Activated naive CD8-positive, alpha-beta T cell treated with anti-CD3 and anti-CD28 coated beads, Interleukin-2, amount 50 U/mL, for 24 hours (primary cell): ENCODE measurements at regions not wholly inside any gene's neighbourhood (a gene's known extent, or its start where the extent isn't known, plus 50 kb on each side); places are given as distances from the start of the nearest gene placed in this dataset.

ENCODE experiments used
- ATAC-seq: fragments of 150-1000 bp; cut with Tn5 transposase; one replicate; pipeline ENCODE4 v1.10.0; 2021
- DNase-seq: peaks from one replicate; pipeline ENCODE4 v3.0.0; 2021
- H3K27ac Mint-ChIP-seq: one replicate; pipeline ENCODE4 v1.8.0; 2021; ENCODE audit warnings: mild to moderate bottlenecking, mixed read lengths
- H3K27me3 Mint-ChIP-seq: one replicate; pipeline ENCODE4 v1.8.0; 2021; ENCODE audit warnings: mixed read lengths
- H3K36me3 Mint-ChIP-seq: one replicate; pipeline ENCODE4 v1.8.0; 2021; ENCODE audit warnings: low read depth, mixed read lengths
- H3K4me1 Mint-ChIP-seq: one replicate; pipeline ENCODE4 v1.8.0; 2021; ENCODE audit warnings: mixed read lengths
- H3K4me3 Mint-ChIP-seq: one replicate; pipeline ENCODE4 v1.8.0; 2021; ENCODE audit warnings: mild to moderate bottlenecking, moderate library complexity, mixed read lengths
- H3K9me3 Mint-ChIP-seq: one replicate; pipeline ENCODE4 v1.8.0; 2021; ENCODE audit warnings: mixed read lengths

- no peak for DNase-seq
- no peak for ATAC-seq
- H3K27ac Mint-ChIP-seq, result no peak overlapping the region
- peaks cover 2% of the 10 kb centered on the region for H3K27me3 Mint-ChIP-seq
- no peaks in the 10 kb centered on the region for H3K36me3 Mint-ChIP-seq
- no peaks in the 10 kb centered on the region for H3K4me1 Mint-ChIP-seq
- H3K9me3 Mint-ChIP-seq, result peaks cover 3% of the 10 kb centered on the region
- no peak overlapping the region for H3K4me3 Mint-ChIP-seq
These were observed 111.4 kb downstream of the SOX11 start for GRCh38 chr2:5803547-5803946.

- ATAC-seq, result no peak
- no peak for DNase-seq
- H3K4me3 Mint-ChIP-seq, result no peak overlapping the region
- H3K27me3 Mint-ChIP-seq, result no peaks in the 10 kb centered on the region
- H3K9me3 Mint-ChIP-seq, result peaks cover 6% of the 10 kb centered on the region
- H3K27ac Mint-ChIP-seq, result no peak overlapping the region
- H3K4me1 Mint-ChIP-seq, result no peaks in the 10 kb centered on the region
- H3K36me3 Mint-ChIP-seq, result no peaks in the 10 kb centered on the region
These were observed 126.9 kb downstream of the SOX11 start for GRCh38 chr2:5818961-5819600.

GRCh38 chr2:5824126-5824525, 131.9 kb downstream of the SOX11 start:
- no peak for DNase-seq
- no peak for ATAC-seq
- H3K27me3 Mint-ChIP-seq, result no peaks in the 10 kb centered on the region
- no peaks in the 10 kb centered on the region for H3K36me3 Mint-ChIP-seq
- H3K9me3 Mint-ChIP-seq, result peaks cover 6% of the 10 kb centered on the region
- H3K4me3 Mint-ChIP-seq, result no peak overlapping the region
- H3K27ac Mint-ChIP-seq, result no peak overlapping the region
- no peaks in the 10 kb centered on the region for H3K4me1 Mint-ChIP-seq

GRCh38 chr2:5825686-5826085, 133.5 kb downstream of the SOX11 start:
- no peaks in the 10 kb centered on the region for H3K27me3 Mint-ChIP-seq
- no peaks in the 10 kb centered on the region for H3K4me1 Mint-ChIP-seq
- H3K4me3 Mint-ChIP-seq, result no peak overlapping the region
- no peak overlapping the region for H3K27ac Mint-ChIP-seq
- H3K9me3 Mint-ChIP-seq, result peaks cover 6% of the 10 kb centered on the region
- DNase-seq (no peak), ATAC-seq (no peak)
- no peaks in the 10 kb centered on the region for H3K36me3 Mint-ChIP-seq

- H3K27ac Mint-ChIP-seq, result no peak overlapping the region
- ATAC-seq, result no peak
These were observed 134.9 kb downstream of the SOX11 start for GRCh38 chr2:5826979-5827655.

GRCh38 chr2:5834501-5834900, 142.3 kb downstream of the SOX11 start:
- no peak overlapping the region for H3K27ac Mint-ChIP-seq

More at GRCh38 chr2:5826979-5827655, 134.9 kb downstream of the SOX11 start:
- Mint-ChIP-seq H3K9me3 (peaks cover 6% of the 10 kb centered on the region), H3K4me1 (no peaks in the 10 kb centered on the region), H3K27me3 (no peaks in the 10 kb centered on the region), H3K36me3 (no peaks in the 10 kb centered on the region), H3K4me3 (no peak overlapping the region)
- DNase-seq, result no peak

GRCh38 chr2:5839550-5839949, 147.4 kb downstream of the SOX11 start:
- ATAC-seq, result no peak
- Mint-ChIP-seq H3K9me3 (peaks cover 3% of the 10 kb centered on the region), H3K4me3 (no peak overlapping the region), H3K27ac (no peak overlapping the region), H3K4me1 (no peaks in the 10 kb centered on the region), H3K27me3 (no peaks in the 10 kb centered on the region), H3K36me3 (no peaks in the 10 kb centered on the region)
- no peak for DNase-seq

More at GRCh38 chr2:5834501-5834900, 142.3 kb downstream of the SOX11 start:
- no peaks in the 10 kb centered on the region for H3K27me3 Mint-ChIP-seq
- H3K4me1 Mint-ChIP-seq, result no peaks in the 10 kb centered on the region
- no peak overlapping the region for H3K4me3 Mint-ChIP-seq
- no peak for ATAC-seq
- no peaks in the 10 kb centered on the region for H3K36me3 Mint-ChIP-seq
- H3K9me3 Mint-ChIP-seq, result no peaks in the 10 kb centered on the region
- DNase-seq, result no peak

GRCh38 chr2:5841126-5841525, 148.9 kb downstream of the SOX11 start:
- Mint-ChIP-seq H3K36me3 (no peaks in the 10 kb centered on the region), H3K9me3 (peaks cover 3% of the 10 kb centered on the region), H3K27me3 (no peaks in the 10 kb centered on the region), H3K27ac (no peak overlapping the region), H3K4me1 (no peaks in the 10 kb centered on the region), H3K4me3 (no peak overlapping the region)
- ATAC-seq, result no peak
- no peak for DNase-seq

GRCh38 chr2:5842326-5842725, 150.1 kb downstream of the SOX11 start:
- Mint-ChIP-seq H3K4me3 (no peak overlapping the region), H3K4me1 (no peaks in the 10 kb centered on the region), H3K27me3 (no peaks in the 10 kb centered on the region), H3K36me3 (no peaks in the 10 kb centered on the region), H3K9me3 (peaks cover 3% of the 10 kb centered on the region), H3K27ac (no peak overlapping the region)
- ATAC-seq (no peak), DNase-seq (no peak)

- no peaks in the 10 kb centered on the region for H3K36me3 Mint-ChIP-seq
- no peak for DNase-seq
- no peak for ATAC-seq
These were observed 153.7 kb downstream of the SOX11 start for GRCh38 chr2:5845798-5846330.

GRCh38 chr2:5846881-5847280, 154.7 kb downstream of the SOX11 start:
- DNase-seq (no peak), ATAC-seq (no peak)
- Mint-ChIP-seq H3K27ac (no peak overlapping the region), H3K4me3 (no peak overlapping the region), H3K27me3 (no peaks in the 10 kb centered on the region), H3K4me1 (no peaks in the 10 kb centered on the region), H3K9me3 (peaks cover 3% of the 10 kb centered on the region), H3K36me3 (no peaks in the 10 kb centered on the region)

More at GRCh38 chr2:5845798-5846330, 153.7 kb downstream of the SOX11 start:
- H3K9me3 Mint-ChIP-seq, result peaks cover 3% of the 10 kb centered on the region
- no peak overlapping the region for H3K27ac Mint-ChIP-seq
- H3K4me3 Mint-ChIP-seq, result no peak overlapping the region
- no peaks in the 10 kb centered on the region for H3K27me3 Mint-ChIP-seq
- no peaks in the 10 kb centered on the region for H3K4me1 Mint-ChIP-seq

- ATAC-seq, result no peak
- H3K36me3 Mint-ChIP-seq, result no peaks in the 10 kb centered on the region
- H3K4me3 Mint-ChIP-seq, result no peak overlapping the region
- H3K27ac Mint-ChIP-seq, result no peak overlapping the region
- no peaks in the 10 kb centered on the region for H3K4me1 Mint-ChIP-seq
- no peak for DNase-seq
- H3K27me3 Mint-ChIP-seq, result no peaks in the 10 kb centered on the region
- peaks cover 5% of the 10 kb centered on the region for H3K9me3 Mint-ChIP-seq
These were observed 157.4 kb downstream of the SOX11 start for GRCh38 chr2:5849562-5849961.

- ATAC-seq (no peak), DNase-seq (no peak)
- H3K4me3 Mint-ChIP-seq, result no peak overlapping the region
- H3K36me3 Mint-ChIP-seq, result no peaks in the 10 kb centered on the region
- H3K27me3 Mint-ChIP-seq, result no peaks in the 10 kb centered on the region
- peaks cover 5% of the 10 kb centered on the region for H3K9me3 Mint-ChIP-seq
- H3K4me1 Mint-ChIP-seq, result no peaks in the 10 kb centered on the region
- H3K27ac Mint-ChIP-seq, result no peak overlapping the region
These were observed 159.2 kb downstream of the SOX11 start for GRCh38 chr2:5851410-5851809.

GRCh38 chr2:5854797-5855196, 162.6 kb downstream of the SOX11 start:
- DNase-seq (no peak), ATAC-seq (no peak)
- peaks cover 5% of the 10 kb centered on the region for H3K9me3 Mint-ChIP-seq
- H3K27ac Mint-ChIP-seq, result no peak overlapping the region
- no peaks in the 10 kb centered on the region for H3K27me3 Mint-ChIP-seq
- no peaks in the 10 kb centered on the region for H3K36me3 Mint-ChIP-seq
- H3K4me1 Mint-ChIP-seq, result no peaks in the 10 kb centered on the region
- no peak overlapping the region for H3K4me3 Mint-ChIP-seq

GRCh38 chr2:5867056-5867455, 174.9 kb downstream of the SOX11 start:
- H3K27me3 Mint-ChIP-seq, result no peaks in the 10 kb centered on the region
- H3K4me3 Mint-ChIP-seq, result no peak overlapping the region
- H3K4me1 Mint-ChIP-seq, result no peaks in the 10 kb centered on the region
- no peak overlapping the region for H3K27ac Mint-ChIP-seq
- no peak for DNase-seq
- H3K9me3 Mint-ChIP-seq, result peaks cover 3% of the 10 kb centered on the region
- no peaks in the 10 kb centered on the region for H3K36me3 Mint-ChIP-seq
- ATAC-seq, result no peak
